Embryonic facial prominence (tissue), 1 donor: ENCODE measurements at regions not wholly inside any gene's neighbourhood (a gene's known extent, or its start where the extent isn't known, plus 50 kb on each side); places are given as distances from the start of the nearest gene placed in this dataset.
"Not testable (repeated sequence)": the region's sequence is repeated elsewhere in the genome, so short reads cannot be mapped to it uniquely, and the experiment has no call there.

Experiments
- DNase-seq: peaks from one replicate; pipeline ENCODE4 v3.0.0-alpha.2; 2016; ENCODE audit errors: extremely low spot score

DNA sequence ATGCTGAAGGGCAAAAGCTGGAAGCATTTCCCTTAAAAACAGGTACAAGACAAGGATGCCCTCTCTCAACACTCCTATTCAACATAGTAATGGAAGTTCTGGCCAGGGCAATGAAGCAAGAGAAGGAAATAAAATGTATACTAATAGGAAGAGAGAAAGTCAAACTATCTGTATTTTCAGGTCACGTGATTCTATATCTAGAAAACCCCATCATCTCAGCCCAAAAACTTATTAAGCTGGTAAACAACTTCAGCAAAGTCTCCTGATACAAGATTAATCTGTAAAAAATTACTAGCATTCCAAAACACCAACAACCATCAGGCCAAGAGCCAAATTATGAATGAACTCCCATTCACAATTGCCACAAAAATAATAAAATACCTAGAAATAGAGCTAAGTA lies 213.2 kb upstream of the CNTNAP5 start:
- no peak for DNase-seq

DNA sequence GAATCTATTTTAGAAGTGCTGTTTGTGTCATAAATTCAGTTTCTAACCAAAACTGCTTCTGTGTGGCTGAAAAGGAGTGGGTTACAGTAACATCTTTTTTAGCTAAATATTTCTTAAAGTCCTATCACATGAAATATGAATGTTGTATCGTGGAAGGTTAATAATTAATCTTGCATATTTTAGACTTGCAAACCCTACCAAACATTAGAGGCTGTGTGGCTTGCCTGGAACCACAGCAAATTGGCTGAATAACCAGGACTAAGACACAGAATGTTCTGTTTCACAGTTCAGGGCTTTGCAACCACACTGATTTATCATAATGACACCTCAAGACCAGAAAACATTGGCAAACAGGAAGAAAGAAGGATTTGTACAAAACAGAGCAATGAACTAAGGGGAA lies 208.9 kb upstream of the CNTNAP5 start:
- DNase-seq, result no peak

DNA sequence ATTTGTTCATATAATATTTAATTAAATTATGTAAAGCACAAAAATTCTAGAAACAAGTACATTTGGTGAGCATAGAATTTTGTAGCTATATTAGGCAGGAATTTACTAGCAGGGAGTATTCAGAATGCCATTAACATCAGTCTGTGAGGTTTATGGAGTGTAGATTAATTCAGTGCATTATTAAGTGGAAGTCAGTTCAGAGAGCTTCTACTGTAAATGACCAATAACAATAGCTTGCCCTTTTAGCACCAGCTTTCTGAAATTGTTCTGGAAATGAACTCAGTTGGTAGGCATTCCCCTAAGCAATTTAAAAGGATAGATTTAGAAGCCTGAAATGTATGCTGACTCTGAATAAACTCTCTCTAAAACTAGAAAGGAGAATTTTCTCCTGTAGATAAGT lies 208.2 kb upstream of the CNTNAP5 start:
- no peak for DNase-seq

DNA sequence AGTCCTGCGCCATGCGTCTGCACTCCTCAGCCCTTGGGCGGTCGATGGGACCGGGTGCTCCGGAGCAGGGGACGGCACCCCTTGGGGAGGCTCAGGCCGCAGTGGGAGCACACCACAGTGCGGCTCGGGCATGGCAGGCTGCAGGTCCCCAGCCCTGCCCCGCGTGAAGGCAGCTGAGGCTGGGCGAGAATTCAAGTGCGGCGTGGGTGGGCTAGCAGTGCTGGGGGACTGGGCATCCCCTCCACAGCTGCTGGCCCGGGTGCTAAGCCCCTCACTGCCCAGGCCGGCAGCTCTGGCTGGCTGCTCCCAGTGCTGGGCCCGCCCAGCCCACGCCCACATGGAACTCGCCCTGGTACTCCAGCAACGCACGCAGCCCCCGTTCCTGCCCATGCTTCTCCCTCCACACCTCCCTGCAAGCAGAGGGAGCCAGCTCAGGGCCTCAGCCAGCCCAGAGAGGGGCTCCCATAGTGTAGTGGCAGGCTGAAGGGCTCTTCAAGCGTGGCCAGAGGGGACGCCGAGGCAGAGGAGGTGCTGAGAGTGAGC lies 198.3 kb upstream of the CNTNAP5 start:
- DNase-seq, result no peak

DNA sequence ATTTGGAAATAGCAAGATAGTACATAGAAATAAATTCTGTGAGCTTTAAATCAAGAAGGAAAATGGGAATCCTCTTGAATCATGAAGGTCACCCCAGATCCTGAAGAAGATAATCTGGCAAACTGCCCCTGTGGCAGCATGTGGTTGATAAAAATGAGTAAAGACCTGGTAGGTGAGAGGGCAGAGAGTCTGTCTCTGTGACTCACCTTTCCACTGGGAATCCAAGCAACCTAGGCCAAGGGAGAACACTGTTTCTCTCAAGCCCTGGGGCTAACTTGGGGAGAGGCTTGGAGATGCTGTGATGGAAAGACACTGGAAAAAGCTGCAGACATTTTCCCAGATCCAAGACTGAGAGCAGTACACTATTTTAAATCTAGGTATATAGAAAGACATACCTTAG lies 185.8 kb upstream of the CNTNAP5 start:
- DNase-seq, result no peak

DNA sequence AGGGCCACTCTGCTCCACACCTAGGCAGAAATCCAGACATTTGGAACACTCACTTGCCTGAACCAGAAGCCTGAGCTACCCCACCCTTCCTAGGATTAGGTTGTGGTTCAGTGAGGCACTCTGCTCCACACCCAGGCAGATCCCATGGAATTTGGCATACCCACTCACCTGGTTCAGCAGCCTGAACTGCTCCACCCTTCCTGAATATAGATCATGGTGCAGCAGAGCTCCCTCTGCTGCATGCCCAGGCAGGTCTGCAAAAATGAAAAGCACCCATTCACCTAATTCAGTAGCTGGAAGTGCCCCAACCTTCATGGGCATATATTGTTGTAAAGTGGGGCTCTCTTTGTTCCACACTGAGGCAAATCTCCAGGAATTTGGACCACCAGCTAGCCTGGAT lies 185.1 kb upstream of the CNTNAP5 start:
- DNase-seq, result no peak

DNA sequence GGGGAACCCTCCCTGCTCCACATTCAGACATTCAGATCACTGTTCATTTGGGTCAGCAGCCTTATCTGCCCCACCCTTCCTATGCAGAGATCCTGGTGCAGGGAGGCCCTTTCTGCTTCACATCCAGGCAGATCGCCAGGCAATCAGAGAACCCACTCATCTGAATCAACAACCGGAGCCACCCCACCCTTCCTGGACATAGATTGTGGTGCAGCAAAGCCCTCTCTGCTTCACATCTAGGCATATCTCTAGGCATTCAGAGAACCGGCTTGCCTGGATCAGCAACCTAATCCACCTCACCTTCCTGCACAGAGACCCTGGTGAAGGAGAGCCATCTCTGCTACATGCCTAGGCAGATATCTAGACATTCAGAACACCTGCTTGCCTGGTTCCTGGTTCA lies 184.5 kb upstream of the CNTNAP5 start:
- DNase-seq, result no peak

DNA sequence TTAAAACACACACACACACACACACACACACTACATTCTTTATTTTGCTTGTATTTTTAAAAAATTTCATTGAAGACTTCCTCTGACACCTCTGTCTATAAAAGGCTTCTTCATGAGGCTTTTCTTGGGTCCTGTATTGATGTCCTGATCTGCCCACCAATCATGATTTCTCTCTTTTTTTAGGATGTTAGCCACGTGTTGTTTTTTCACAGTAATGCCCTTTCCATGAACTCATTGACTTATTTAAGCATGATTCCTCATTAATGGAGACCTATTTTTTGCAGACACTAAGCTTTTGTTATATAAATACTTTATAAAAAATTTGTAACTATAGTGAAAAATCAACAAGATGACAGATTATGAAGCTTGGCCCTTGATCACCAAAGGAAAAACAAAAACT lies 173.8 kb upstream of the CNTNAP5 start:
- no peak for DNase-seq

DNA sequence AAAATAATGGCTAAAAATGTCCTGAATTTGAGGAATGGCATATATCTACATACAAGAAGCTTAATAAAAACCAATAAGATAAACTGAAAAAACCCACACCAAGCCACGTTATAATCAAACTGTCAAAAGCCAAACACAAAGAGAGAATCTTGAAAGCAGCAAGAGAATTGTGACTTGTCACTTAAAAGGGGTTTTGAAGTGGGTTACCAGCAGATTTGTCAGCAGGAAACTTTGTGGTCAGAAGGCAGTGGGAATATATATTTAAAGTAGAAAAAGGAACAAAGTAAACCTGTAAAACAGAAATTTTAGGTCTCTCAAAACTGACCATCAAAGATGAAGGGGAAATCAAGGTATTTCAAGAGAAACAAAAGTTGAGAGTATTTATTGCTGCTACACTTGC lies 171.9 kb upstream of the CNTNAP5 start:
- no peak for DNase-seq

DNA sequence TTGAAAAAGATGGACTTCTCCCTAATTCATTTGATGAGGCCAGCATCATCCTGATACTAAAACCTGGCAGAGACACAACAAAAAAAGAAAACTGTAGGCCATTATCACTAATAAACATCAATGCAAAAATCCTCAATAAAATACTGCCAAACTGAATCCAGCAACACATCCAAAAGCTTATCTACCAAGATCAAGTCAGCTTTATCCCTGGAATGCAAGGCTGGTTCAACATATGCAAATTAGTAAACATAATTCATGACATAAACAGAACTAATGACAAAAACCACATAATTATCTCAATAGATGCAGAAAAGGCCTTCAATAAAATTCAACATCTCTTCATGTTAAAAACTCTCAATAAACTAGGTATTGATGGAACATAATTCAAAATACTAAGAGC lies 166.1 kb upstream of the CNTNAP5 start:
- not testable (repeated sequence) for DNase-seq

DNA sequence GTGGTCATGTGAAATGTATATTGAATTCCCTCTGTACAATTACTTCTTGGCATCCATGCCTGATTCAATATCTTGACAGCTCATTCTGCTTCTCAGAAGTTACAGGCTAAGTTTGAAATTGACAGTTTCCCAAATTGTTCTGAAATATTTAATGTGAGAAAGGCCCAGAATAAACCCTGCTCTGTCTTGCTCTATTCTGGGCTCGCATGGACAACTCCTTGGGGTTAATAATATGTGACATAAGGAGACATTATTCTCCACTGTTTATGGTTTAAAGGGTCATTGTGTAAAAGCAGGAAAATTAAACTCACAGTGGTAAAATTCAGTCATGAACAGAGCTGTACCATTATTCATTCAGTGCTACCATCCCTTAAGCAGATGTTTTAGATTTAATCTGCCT lies 160.7 kb upstream of the CNTNAP5 start:
- no peak for DNase-seq

DNA sequence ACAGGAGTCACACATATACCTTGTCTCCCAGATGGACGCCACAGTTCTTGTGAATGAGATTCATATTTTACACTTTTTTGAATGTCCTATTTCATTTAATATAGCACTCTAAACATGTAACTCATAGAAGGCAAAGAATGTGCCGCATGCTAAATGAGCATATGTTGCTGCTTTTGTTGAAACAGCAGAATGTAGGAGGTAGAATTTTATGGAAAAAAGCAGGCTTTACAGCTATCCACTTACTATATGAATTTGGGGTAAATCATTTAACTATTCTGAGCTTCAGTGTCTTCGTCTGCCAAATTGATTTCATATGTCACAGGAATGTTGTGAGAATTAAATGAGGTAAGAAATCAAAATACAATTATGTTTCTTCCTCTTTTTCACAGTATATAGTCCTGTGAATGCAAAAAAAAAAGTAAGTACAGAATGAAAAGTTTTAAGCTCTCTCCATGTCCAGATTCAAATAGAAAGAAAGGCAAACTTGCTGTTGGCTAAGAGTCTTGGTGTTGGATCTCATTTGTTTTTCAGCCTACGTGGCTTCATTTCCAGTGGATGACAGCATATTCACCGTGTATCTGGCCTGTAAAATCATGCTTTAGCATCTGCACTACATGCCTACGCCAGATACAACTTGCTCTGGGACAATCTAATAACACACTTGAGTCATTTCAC lies 154.7 kb upstream of the CNTNAP5 start:
- no peak for DNase-seq

DNA sequence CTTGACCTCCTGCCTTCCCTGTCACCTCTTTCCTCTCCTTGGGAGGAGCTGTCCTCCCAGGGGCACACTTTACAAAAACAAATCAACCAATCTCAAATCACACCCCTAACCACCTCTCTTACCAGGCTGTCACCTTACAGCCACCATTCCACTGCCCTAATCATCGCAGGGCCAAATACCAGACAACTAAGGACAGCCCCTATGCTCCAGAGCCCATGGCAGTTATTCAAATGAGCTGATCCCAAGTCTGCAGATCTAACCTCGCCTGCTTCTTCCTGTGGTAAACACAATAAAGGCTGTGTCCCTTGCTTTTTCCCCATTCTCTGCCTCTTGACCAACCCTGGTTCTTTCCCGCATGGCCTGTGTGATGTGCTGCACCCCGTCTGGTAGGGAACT lies 154.2 kb upstream of the CNTNAP5 start:
- DNase-seq, result no peak

DNA sequence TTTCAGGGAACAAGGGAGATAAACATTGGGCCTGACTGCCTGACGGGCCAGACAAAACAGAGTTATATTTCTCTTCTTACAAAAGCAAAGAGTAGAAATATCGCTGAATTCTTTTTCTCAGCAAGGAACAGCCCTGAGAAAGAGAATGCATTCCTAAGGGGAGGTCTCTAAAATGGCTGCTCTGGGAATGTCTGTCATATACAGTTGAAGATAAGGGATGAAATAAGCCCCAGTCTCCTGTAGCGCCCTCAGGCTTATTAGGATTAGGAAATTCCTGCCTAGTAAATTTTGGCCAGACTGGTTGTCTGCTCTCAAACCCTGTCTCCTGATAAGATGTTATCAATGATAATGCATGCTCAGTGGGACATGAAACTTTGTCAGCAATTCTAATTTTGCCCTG lies 134.9 kb upstream of the CNTNAP5 start:
- no peak for DNase-seq

DNA sequence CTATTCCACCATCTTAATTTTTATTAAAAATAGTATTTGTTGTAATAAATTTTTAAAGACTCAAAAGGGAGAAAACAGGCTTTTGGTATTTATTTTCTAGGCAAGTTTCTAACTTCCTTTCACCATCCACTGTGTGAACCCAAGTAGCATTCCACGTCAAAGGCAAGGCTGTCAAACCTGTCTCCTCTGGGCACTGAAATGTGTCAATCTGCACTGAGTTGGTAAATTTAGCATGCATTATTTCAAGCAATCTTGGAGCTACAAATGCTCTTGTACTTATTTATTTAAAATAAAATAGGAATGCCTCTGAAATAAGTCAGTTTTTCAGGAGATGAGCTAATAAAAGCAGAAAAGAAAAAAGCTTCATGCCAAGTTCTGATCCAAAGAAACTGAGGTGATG lies 130.9 kb upstream of the CNTNAP5 start:
- no peak for DNase-seq

DNA sequence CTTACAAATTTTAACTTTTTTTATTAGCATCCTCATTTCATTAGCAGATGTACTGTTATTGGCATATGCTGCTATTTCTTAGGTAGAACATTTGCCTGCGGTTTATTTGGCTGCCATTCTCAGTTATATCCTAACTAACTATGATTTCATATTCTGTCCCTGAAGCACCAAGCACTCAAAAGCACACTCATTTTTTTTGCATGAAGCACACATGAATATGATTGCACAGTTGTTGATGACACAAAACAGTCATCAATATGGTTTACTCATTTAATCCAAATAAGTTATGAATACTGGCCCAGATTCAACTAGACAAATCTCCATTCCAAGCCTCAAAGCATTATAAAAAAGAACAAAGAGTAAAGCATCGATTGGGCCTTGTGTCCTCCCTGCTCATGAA lies 129.4 kb upstream of the CNTNAP5 start:
- no peak for DNase-seq

DNA sequence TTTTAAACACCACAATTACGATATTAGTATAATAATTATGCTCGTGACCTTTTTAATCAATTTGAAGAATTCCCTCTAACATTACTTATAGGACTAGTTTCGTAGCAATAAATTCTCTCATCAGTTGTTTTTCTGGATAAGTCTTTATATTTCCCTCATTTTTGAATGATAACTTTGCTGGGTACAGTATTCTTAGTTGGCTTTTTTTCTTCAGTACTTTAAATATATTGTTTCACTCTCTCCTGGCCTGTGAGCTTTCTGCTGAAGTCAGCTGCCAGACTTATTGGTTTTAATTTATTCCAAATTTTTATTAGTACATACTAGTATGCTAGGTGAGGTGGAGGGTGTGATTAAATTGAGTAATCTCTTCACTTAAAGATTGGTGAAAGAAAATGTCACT lies 123.8 kb upstream of the CNTNAP5 start:
- no peak for DNase-seq

DNA sequence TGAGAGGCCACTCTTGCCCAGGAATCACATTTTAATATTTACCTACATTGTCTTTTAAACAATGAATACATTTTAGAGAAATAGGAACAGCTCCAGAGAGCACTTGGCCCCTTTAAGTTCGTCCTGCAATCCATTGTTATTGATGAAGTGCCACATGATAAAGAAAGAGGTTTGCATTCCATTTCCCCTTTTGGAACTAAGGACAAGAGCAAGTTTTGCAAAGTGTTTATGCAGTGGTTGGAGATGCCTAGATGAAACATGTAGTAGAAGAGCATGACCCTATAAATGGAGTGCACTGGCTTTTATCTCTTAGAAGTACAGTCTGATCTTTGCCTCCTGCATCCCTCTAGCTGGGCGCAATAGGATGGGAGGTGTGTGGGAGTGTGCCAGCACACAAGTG lies 118.7 kb upstream of the CNTNAP5 start:
- DNase-seq, result no peak

DNA sequence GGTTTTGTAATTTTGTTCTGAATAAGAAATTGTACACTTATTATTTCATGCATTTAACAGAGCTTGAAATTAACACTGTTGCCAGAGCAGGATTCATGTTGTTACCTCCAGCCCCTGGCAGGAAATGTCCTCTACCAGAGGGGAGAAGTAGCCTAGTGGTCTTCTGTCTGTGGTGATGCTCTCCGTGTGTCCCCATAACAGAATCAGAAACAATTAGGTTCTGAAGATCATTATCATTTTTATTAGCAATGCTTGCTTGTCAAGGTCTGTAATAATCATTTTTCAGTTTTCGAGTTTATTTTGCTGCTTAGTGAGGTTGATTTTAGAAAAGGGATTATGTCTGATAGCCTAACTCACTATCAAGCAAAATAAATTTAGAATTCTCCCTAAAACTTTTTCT lies 116.6 kb upstream of the CNTNAP5 start:
- no peak for DNase-seq

DNA sequence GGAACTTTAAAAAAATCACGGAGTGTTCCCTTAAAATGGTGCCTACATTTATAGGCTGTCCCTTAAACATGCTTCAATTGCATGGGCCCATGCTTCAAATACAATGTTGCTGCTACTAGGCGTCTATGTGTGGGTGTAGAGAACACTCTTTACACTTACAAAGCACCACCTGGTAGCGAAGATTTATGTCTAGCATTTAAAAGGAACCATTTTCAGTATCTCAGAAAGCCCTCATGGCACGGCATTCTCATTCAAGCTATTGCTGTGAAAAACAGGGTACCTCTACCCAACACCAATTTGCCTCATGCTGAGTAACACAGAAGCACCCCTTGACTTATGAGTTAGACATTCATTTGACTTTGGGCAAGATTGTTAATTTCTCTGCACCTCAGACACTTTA lies 112.9 kb upstream of the CNTNAP5 start:
- no peak for DNase-seq

DNA sequence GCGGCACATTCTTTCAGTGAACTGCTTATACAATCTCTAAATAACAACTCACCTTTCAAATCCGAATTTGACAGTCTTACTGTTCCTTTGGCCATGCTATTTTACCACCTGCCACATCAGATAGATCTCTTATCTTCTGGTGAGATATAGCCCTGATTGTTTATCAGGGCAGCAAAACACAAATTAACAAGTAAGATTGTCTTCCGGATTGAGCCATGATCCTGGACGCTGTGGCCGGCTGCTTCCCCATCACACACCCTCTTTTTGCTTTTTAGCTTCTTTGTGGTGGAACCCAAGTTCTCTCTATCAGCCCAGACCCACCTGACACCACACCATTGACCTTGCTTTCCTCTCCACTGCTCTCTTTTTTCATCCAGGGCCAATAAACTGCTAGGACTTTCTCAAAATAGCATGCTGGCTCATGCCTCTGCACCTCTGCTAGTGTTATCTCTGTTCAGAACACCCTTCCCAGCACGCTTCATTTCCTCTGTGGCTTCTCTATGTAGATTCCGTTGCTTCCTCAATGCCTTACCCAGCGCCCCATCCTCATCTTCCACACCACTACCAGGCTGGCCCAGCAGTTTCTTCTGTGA lies 111.8 kb upstream of the CNTNAP5 start:
- DNase-seq, result no peak

DNA sequence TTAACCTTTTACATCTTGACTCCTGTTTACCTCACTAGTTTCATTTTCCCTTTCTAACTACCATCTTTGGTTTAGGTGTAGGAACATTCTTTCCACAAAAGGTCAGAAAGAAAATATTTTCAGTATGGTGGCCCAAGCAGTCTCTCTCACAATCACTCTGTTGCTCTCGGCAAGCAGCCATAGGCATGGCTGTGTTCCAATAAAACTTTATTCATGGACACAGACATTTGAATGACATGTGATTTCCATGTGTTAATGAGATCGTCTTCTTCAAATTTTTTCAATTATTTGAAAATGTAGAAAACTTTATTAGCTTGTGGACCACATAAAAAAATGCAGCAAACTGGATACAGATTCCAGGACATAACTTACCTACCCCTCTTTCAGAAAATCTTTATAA lies 109.7 kb upstream of the CNTNAP5 start:
- no peak for DNase-seq

DNA sequence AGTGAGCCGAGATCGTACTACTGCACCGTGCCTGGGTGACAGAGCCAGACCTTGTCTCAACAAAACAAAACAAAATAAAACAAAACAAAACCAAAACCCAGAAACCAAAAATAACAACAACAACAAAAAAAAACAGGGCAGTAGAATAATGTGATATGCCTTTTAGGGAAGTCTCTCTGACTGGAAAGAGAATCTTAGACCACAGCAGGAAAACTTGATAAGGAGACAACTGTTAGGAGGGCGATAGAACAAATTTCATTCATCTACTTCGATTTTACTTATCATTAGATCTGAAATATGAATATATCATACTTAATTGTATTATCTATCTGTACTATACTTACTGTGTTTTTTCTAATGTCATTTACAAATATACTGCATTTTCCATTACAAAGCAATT lies 109.0 kb upstream of the CNTNAP5 start:
- DNase-seq, result no peak

DNA sequence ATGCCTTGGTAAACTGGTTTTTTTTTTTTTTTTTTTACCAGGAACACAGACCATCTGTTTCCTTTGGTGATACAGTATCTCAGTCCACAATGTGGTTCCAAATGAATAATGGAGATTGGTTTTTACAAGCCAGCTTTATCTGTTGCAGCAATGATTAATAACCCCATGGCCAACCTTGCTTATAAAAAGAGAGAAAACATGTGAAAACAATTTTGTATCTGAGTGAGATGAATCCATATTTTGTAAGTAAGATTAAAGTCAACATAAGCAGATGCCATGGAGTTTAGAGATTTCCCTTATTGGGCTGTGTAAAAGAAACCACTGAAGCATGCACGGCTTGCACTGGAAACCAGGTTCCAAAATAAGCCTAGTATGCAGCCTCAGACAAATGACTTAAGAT lies 108.6 kb upstream of the CNTNAP5 start:
- no peak for DNase-seq
